NCI-H1092 treated with DMSO at 0.1 percent for 48 hours (cell line): ENCODE measurements at regions not wholly inside any gene's neighbourhood (a gene's known extent, or its start where the extent isn't known, plus 50 kb on each side); places are given as distances from the start of the nearest gene placed in this dataset.
"Not testable (repeated sequence)": the region's sequence is repeated elsewhere in the genome, so short reads cannot be mapped to it uniquely, and the experiment has no call there.

Experiments
- DNase-seq: peaks from one replicate; lab custom pipeline; 2025; lab: John Stamatoyannopoulos, UW

DNA sequence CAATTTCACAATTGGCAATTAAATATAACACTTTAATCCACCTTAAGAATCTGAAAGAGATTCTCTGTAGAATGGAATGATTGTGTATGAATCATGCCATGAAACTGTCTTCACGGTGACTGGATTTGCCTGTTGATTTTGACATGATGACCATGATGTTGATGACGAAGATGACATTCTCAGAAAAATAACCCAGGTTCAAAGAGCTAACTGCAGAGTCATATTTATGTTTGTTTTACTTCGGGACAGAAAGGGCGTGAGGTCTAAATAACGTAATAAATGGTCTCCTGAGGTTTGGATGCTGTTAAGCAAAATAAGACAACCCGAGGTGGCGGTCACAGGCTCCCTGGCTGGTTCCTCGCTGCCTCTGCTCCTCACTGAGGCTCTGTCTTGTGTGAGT is 532.0 kb downstream of the TMEM121 start:
- DNase-seq: no peak

DNA sequence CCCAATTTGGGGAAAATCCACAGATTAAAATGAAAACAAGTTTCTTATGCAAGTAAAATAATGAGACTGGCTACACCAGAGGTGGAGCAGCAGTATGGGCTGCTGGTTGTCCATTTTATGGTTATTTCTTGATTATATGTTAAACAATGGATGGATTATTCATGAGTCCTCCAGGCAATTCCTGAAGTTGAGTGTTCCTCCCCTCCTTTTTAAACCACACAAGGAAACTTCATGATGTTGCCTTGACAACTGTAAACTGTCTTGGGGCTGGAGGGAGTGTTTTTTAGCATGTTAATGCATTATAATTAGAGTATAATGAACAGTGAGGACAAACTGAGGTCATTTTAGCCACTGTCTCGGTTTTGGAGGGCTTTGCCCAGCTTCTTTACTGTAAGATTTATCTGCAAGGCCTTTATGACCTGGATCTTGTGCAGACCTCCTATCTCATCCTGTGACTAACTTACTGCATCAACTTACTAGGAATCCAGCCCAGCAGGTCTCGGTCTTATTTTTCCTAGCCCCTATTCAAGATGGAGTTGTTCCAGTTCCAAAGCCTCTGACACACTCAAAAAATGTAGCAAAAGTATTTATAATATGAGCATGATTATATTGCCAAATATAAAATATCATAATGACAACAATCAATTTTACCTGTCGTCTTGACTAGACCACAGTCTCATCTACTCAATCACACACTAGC is 534.0 kb downstream of the TMEM121 start:
- DNase-seq: no peak

DNA sequence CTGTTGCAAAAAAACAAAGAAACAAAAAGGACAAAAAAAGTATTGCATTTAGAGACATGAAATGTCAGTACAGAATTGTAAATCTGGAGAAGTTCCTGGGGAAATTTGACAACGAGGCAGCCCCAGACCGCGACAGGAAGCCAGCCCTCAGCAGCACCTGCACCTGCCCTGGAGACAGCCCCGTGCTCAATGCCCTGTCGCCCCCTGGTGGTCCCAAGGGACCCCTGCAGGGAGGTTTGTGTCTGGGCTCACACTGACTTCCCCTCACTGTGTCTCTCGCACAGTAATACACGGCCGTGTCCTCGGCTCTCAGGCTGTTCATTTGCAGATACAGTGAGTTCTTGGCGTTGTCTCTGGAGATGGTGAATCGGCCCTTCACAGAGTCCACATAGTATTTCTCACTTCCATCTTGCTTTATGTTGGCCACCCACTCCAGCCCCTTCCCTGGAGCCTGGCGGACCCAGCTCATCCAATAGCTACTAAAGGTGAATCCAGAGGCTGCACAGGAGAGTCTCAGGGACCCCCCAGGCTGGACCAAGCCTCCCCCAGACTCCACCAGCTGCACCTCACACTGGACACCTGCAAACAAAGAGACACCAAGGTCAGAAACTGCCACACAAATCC is 535.6 kb downstream of the TMEM121 start:
- DNase-seq: peak; percentile 27

DNA sequence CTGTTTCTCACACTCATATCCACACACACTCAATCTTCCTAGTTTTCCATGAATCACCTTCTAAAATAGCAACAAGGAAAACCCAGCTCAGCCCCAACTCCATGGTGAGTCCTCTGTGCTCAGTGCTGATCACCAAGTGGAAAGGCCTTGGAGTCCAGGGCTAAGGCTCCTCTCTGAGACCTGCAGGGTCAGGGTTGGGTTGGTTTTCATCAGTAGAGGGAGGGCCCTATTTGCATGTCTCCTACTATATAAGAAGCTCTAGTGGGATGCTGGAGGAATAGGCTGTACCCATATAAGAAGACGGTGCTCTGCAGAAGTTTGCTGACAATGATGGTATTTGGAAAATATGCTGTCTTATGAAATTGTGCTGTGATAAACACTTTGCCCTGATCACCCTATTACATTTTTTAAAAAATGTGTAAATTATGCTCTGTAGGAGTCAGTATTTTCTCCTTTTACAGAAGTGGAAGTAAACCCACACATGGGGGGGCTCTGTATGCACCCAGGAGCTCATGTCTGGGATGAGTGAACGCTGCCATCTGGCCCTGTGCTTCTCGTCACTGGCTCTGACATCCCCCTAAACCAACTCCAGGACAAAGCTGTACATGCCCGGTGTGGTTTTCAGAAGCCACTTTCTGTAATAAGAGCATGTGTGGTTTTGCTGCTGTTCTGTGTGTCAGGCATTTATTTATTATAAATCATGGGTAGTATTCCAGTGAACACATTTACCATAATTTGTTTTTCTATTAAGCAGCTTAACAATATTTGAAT is 536.3 kb downstream of the TMEM121 start:
- no peak for DNase-seq

DNA sequence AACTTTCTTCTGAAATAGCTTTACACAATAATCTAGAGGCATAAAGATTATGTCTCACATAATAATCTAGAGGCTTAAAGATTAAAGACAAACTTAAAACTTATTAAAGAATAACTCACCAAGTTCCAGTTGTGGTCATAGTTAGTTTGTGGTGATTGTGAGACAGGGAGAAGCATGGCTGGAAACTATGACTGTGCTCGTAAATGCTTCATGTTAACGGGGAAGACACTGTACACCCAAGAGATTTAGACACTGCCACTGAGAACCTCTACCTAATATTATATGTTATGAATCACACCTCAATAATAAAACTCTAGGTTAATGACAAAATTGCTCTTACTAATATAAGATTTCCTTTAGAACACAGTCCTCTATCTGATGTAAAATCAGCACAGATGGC is 541.6 kb downstream of the TMEM121 start:
- no peak for DNase-seq

DNA sequence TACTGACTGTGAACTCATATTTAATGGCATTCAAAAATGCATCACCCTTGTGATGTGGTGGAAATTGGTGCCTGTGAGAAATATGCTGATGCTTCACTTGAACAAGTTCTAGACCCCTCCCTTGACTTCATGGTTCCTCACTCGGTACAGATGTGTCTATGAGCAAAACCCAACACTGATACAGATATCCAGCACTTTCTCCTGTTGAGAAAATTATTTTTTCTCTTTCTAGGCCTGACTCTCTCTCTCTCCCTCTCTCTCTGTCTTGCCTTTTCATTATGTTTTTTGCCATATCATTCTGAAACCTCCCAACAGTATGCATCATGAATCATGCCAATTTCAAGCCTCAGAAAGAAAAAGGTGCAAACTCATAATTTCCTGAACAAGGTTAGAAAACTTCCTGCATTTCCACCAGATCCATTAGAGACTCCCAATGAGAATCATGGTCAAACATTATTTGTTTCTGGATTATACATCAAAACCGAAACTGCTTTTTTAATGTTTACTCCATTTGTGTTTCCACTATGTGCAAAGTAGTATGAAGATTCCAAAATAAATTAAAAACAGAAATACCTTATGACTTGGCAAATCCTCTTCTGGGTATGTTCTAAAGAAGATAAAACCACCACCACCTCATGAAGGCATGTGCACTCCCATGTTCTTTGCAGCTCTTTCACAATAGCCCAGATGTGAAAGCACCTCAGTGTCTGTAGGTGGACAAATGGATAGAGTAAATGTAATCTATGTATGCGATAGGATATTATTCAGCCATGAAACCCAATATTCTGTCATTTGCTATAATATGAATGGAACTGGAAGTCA is 543.6 kb downstream of the TMEM121 start:
- no peak for DNase-seq

DNA sequence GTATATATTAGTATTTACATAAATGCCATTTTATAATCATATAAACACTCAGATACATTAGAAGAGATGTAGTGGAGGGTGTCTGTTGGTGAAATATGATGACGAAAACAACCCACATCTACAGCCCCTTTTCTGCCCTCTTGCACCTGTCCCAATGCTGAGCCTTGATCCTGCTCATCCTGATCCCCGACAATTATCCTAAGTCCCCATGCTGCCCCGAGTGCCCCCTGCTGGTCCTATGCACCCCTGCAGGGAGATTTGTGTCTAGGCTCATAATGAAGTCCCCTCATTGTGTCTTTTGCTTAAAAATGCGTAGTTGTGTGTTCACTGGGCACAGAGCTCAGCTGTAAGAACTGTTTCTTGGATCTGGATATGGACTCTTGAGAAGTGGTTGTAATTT is 554.5 kb downstream of the TMEM121 start:
- DNase-seq: no peak

DNA sequence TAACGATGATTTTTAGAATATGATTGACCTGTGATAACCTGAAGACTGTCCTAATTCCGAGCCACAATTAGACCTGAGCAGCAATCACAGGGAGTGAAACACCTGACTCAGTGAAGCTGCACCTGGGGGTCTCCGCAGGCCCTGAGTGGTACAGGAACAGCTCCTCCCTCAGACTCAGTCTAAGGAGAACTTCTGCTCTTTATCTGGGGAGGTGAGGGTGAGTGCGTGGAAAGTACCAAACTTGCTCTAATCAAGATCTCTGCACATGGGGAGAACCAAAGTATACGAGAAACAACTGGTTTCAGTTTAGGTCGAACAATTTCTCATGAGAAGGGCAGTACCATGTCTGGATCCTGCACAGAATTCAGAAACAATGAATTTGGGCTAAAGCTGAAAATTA is 555.3 kb downstream of the TMEM121 start:
- not testable (repeated sequence) for DNase-seq

DNA sequence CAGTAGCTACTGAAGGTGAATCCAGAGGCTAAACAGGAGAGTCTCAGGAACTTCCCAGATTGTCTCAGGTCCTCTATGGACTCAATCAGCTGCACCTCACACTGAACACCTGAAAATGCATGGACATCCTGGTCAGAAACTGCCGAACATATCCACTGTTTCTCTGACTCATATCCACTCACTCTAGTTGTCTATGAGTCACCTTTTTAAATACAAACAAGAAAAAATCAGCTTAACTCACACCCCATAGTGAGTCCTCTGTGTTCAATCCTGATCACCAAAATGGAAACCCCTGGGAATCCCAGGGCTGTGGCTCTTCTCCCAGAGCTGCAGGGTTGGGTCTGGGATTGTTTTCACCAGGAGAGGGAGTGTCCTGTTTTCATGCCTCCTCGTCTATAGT is 556.7 kb downstream of the TMEM121 start:
- no peak for DNase-seq

DNA sequence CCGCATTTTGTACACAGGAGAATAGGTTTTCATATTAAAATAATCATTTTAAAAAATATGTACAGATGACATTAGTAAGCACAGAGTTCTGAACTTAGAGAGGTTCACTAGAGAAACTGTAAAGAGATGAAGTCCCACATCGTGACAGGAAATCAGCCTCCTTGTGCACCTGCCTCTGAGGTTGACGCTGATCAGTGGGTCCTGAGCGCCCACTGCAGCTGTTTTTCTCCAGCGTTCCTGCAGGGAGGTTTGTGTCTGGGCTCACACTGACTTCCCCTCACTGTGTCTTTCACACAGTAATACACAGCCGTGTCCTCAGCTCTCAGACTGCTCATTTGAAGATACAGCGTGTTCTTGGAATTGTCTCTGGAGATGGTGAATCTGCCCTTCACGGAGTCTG is 561.5 kb downstream of the TMEM121 start:
- no peak for DNase-seq

DNA sequence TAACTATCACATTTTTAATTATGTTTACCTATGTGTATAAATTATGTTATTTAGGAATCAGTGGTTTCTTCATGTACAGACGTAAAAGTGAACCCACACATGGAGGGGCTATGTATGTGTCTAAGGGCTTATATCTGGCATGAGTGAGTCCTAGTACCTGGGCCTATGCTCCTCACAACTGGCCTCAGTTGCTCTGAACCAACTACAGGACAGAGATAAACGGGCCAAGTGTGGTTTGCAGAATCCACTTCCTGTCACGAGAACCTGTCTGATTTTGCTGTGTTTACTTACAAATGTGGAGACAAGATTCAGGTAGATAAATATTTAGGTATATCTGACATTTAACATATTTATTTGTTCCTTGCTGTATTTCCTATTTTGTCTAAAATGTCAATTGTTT is 562.5 kb downstream of the TMEM121 start:
- not testable (repeated sequence) for DNase-seq

DNA sequence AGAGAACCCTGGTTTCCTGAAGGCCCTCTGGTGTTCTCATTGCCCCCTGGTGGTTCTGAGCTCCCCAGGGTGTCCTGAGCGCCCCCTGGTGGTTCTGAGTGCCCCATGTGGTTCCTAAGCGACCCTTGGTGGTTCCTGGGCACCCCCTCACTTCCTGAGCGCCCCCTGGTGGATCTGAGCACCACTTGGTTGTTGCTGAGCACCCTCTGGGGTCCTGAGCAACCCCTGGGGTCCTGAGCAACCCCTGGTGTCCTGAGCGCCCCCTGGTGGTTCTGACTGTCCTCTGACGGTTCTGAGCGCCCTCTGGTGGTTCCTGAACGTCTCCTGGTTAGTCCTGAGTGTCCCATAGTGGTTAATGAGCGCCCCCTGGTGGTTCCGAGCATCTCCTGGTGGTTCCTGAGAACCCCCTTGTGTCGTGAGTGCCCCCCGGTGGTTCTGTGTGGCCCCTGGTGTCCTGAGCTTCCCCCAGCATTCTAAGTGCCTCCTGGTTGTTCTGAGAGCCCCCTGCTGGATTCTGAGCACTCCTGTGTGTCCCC is 568.3 kb downstream of the TMEM121 start:
- DNase-seq: no peak

DNA sequence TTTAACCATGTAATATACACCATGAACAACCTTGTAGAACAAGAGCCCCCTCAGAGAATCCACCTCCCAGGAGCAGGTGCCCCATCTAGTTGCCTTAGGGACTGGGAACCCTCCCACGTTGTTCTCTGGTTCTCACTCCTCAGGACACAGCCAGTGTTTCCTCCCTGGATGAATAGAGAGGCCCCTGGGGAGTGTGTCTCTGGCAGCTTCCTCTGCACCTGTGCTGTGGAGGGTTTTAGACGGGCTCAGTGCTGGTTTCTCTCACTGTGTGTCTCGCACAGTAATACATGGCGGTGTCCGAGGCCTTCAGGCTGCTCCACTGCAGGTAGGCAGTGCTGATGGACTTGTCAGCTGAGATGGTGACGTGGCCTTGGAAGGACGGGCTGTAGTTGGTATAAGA is 581.3 kb downstream of the TMEM121 start:
- DNase-seq: peak; percentile 24

DNA sequence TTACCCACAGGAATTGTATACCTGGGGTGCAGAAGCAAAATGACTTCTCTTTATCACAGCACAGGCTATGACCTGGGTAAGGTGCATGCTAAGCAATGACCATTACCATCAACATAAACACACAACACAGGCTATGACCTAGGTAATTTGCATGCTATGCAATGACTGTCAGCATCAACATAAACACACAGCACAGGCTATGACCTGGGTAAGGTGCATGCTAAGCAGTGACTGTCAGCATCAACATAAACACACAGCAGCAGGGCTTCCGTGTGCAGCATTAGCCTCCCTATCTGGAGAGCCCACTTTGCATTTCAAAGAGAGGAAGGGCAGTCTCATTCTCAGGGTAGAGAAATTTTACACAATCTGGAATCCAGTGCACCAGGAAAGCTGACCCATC is 583.0 kb downstream of the TMEM121 start:
- DNase-seq: no peak

DNA sequence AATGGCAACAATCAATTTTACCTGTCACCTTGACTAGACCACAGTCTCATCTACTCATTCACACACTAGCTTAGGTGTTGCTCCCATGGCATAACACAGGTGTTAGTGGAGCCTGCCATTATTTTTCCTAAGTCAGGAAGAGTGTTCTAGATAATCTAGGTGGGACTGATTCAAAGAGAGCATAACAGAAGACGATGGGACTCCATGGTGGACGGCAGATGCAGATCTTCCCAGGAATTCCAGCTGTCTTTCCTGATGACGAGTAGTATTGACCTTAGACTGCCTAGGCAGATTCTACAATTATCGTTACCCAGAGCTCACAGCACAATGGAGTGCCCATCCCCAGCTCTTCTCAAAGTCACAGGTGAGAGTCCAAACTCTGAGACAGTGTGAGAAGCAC is 589.0 kb downstream of the TMEM121 start:
- DNase-seq: no peak

DNA sequence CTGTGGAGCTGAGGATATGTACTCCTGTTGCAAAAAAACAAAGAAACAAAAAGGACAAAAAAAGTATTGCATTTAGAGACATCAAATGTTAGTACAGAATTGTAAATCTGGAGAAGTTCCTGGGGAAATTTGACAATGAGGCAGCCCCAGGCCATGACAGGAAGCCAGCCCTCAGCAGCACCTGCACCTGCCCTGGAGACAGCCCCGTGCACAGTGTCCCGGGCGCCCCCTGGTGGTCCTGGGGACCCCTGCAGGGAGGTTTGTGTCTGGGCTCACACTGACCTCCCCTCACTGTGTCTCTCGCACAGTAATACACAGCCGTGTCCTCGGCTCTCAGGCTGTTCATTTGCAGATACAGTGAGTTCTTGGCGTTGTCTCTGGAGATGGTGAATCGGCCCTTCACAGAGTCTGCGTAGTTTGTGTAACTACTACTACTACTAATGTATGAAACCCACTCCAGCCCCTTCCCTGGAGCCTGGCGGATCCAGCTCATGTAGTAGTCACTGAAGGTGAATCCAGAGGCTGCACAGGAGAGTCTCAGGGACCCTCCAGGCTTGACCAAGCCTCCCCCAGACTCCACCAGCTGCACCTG is 590.1 kb downstream of the TMEM121 start:
- DNase-seq: not testable (repeated sequence)

DNA sequence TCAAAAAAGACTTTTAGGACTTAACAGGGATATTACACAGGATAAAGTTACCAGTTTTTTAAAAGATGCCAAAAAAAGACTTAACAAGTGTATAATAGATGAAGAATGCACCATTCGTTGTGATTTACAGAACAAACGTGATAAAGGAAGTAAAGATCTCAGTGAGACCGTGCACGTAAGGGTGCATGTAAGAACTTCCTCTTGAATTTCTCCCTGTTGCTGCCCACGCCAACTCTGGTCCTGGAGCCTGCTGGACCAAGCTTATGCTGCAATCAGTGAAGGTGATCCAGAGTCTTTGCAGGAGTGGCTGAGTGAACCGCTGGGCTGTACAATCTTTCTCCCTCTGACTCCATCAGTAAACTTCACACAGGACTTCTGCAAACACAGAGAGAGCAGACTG is 593.7 kb downstream of the TMEM121 start:
- DNase-seq: no peak

DNA sequence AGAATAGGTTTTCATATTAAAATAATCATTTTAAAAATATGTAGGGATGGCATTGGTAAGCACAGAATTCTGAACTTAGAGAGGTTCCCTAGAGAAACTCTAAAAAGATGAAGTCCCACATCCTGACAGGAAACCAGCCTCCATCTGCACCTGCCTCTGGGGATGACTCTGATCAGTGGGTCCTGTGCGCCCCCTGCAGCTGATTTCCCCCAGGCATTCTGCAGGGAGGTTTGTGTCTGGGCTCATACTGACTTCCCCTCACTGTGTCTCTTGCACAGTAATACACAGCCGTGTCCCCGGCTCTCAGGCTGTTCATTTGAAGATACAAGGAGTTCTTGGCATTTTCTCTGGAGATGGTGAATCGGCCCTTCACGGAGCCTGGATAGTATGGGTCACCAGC is 602.9 kb downstream of the TMEM121 start:
- DNase-seq: no peak

DNA sequence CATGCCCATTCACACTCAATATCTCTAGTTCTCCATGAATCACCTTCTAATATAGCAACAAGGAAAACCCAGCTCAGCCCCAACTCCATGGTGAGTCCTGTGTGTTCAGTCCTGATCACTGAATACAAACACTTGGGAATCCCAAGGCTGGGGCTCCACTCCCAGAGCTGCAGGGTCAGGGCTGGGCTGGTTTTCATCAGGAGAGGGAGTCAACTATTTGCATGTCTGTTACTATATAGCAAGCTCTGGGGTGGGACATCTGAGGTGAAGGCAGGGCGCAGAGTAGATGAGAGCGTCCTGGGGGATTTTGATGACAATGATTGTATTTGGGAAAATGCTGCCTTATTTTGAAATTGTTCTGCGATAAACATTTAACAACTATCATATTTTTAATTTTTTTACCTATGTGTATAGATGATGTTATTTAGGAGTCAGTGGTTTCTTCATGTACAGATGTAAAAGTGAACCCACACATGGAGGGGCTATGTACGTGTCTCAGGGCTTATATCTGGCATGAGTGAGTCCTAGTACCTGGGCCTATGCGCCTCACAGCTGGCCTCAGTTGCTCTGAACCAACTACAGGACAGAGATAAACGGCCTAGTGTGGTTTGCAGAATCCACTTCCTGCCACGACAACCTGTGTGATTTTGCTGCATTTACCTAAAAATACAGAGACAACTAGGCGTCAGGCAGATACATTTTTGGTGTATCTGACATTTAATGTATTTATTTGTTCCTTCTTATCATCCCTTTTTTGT is 603.7 kb downstream of the TMEM121 start:
- not testable (repeated sequence) for DNase-seq

DNA sequence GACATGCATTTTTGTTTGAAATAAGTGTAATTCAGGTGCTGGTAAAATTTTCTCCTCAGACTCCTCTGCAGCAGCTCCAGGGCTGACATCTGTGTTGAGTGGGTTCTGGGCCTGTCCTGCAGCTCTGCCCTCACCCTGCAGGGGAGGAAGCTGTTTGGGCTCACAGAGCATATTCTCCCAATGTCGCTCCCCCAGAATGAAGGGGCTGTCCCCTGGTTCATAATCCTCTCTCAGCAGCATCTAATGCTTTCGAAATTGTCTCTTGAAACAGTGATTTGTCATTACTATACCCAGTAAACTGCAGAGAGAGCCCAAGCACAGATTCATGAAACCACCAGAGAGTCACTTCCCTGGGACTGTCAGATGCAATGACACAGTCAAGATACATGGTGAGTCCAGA is 606.7 kb downstream of the TMEM121 start:
- DNase-seq: not testable (repeated sequence)

DNA sequence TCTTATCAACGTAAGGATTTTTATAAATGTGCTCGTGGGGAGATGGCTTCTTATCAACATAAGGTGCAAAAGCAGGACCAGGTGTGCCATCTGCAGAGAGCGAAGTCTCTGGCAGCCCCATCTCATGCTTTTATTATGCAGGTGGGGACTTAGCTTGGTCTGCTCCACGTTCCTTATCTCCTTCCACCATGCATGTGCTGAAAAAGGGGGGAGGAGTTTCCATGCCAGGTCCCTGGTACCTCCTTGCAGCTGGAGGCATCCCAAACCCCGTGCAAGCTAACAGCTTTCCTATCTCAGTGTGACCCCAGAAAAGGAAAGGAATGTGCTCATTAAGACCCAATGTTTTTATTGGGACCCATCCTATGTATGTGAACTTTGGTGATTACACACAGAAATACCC is 608.5 kb downstream of the TMEM121 start:
- DNase-seq: no peak
